Skin of body (tissue), 1 donor: ENCODE measurements at regions not wholly inside any gene's neighbourhood (a gene's known extent, or its start where the extent isn't known, plus 50 kb on each side); places are given as distances from the start of the nearest gene placed in this dataset.
"Not testable (repeated sequence)": the region's sequence is repeated elsewhere in the genome, so short reads cannot be mapped to it uniquely, and the experiment has no call there.

ENCODE experiments used
- DNase-seq: peaks from one replicate; lab custom pipeline; 2025; lab: John Stamatoyannopoulos, UW

GRCh38 chr2:4039896-4040295, 336.5 kb downstream of the DCDC2C start:
- DNase-seq = no peak

GRCh38 chr2:4047961-4048891, 344.9 kb downstream of the DCDC2C start:
- no peak for DNase-seq

DNA sequence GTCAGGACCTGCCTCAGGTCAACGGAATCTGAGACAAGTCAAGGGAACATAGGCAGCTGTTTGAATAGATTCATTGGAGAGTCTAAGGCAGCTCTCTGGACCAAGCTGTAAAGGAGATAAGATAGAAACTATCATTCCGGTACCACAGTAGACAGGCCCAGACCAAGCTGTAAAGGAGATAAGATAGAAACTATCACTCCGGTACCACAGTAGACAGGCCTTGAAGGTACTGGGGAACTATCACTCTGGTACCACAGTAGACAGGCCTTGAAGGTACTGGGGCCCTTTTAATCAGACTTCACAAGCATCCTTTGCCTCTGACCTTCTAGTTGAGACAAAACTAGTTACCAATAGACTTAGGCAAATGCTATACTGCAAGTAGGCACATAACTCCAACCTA, 346.1 kb downstream of the DCDC2C start:
- DNase-seq = no peak

DNA sequence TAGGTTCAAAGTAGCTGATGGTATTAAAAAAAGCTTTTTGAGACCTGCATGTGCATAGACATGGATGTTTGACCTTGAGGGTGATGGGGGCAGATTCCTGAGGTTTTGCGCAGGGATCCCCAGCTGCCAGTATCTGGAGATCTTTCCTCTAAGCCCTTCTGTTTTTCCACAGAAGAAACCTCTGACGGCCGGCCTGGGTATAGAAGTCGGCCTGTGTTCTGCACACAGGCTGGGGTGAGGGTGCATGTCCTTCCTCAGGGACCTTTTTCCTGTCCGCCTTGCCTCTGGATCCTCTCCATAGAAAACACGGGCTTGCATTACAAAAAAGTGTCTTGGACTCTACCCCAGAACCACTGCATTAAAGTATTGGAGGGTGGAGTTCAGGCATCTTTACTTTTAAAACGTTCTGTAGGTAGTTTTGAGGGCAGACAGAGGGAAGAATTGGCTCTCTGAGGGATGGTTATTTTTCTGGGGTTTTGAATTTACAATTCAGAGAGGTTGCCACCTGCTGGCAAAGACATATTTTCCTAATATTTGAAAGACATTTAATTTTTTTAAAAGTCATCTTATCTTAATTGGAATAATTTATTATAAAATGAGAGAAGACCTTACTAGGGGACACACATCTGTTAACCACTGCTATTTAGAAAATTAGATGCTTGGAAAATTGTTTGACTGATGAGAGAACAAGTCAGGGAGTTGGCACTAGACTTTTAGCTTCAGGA, 350.6 kb downstream of the DCDC2C start:
- no peak for DNase-seq

DNA sequence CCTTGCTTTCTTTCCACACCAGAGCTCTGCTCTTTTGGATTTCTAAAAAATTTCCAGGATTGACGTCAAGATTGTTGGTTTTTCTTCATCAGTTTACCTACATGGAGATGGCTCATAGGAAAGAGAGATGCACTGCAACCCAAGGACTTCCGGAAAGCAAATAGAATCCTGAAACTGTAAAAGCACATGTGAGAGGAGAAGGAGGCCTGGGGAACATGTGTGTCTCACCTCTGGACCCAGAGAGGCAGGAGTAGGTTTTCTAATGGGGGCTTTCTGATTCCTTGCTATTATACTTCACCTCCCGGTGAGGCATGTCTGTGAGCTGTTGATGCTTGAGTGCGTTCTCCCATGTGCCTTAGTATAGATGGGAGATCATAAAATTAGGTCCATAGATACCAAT, 362.8 kb downstream of the DCDC2C start:
- DNase-seq = no peak

- no peak for DNase-seq
These were observed 369.7 kb downstream of the DCDC2C start for GRCh38 chr2:4073026-4073569.

- DNase-seq = no peak
These were observed 373.6 kb downstream of the DCDC2C start for GRCh38 chr2:4077017-4077416.

GRCh38 chr2:4085186-4085585, 381.8 kb downstream of the DCDC2C start:
- no peak for DNase-seq

DNA sequence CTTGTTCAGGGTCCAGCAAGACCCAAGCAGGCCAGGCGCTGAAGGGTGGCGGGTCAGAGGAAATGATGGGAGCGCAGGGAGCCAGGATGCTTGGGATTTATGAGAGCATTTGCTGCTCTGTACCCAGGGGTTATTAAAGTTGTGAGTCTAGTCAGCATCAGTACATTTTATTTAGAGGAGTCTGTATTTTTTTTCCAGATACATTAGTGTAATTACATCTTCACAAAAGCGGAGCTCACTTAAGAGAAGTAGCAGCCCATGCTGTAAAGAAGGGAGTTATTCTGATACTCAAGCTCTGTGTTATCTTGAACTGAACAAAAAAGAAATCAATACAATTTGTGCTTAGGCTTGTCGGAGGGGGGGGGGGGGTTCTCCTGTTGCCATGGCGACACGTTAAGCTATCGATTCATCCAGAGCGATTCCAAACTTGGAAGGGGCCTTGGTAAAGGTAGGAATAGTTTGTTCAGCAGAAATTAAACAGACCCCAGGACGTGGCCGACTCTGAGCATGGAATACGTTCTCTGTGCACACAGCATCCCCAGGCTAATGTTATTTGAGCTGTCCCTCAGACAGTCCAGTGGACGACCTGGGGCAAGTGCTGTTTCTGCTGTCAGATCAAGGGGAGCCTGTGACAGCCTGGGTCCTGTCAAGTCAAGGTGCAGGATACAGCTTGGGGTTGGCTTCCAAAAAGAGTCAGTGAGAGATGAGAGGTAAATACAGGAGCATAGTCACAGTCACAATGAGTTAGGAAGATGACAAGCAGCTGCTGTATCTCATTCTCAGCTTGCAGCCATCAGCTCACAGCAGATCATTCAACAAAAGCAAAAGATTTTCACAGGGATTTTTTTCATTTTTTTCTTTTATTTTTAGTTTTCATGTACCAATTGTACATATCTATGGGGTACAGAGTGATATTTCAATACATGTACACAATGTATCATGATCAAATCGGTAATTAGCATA, 387.6 kb downstream of the DCDC2C start:
- no peak for DNase-seq

DNA sequence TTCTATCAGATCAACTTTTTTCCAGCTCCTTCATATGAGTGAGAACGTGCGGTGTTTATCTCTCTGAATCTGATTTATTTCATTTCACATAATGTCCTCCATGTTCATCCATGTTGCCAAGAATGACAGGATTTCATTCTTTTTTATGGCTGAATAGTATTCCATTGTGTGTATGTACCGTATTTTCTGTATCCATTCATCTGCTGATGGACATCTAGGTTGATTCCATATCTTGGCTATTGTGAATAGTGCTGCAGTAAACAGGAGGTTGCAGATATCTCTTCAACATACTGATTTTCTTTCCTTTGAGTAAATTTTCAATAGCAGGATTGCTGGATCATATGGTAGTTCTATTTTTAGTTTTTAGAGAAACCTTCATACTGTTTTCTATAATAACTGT, 388.5 kb downstream of the DCDC2C start:
- DNase-seq = no peak

DNA sequence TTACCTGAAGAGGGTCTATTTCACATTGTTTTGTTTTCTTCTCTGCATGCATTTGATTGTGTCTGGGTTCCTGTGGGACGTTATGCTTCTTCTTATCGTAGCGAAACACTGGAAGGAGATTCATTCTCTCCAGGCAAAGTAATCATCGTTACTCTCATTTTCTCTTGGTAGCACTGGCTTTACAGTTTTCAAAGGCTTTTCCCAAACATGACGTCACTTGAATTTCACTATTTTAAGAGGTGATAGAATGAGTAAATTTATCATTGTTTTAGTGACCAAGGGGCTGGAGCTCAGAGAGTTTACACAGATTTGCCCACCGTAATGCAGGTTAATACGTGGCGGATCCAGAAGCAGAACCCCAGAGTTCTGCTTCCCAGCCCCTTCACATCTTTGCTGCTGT, 391.4 kb downstream of the DCDC2C start:
- DNase-seq = no peak

DNA sequence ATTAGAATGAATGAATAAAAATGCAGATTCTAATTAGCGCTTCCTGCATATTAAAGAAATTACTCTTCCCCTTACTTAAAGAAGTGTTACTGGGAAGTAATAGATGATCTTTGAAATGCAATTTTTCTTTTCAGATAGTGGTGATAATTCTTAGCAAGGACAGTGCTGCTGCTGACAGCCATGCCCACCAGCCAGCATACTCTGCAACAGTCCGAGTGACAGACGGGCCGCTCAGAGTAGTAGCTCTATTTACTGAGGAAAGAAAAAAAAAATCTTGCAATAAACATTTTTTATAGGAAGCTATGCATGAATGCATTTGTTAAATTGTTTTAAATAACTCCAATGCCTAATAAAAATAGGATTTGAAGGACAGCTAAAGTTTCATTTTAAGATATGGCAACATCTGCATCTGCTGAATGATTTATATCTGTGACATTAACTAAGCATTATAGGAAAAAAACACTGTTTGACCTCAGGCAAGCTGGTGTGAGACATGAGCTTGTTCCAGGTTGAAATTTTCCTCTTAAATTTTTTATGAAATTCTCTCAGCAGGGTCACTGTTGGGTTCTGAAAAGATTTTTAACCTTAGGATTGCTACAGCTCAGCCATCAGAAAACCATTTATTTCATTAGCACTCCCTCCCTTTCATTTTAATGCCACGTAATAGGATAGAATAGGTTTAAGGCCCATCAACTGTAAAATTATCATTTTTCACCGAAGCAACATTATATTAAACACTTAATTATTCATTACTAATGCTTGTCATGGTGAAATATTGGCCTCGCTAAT, 393.8 kb downstream of the DCDC2C start:
- no peak for DNase-seq

DNA sequence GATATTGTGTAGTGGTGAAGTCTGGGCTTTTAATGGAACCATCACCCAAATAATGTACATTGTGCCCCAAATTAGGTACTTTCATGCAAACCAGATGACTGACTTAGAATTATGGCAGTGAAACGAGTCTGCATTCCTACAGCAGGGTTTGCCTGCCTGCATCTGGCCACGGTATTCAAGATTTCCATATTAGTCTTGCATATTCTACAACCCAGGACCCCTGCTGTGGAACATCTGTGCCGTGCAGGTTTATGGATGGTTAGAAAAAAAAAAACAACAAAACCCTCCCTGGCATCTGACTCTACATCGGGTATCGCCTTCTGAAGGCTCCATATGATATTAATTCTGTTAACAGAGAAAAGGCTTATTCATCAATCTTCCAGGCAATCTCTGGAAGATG, 394.8 kb downstream of the DCDC2C start:
- DNase-seq = no peak

DNA sequence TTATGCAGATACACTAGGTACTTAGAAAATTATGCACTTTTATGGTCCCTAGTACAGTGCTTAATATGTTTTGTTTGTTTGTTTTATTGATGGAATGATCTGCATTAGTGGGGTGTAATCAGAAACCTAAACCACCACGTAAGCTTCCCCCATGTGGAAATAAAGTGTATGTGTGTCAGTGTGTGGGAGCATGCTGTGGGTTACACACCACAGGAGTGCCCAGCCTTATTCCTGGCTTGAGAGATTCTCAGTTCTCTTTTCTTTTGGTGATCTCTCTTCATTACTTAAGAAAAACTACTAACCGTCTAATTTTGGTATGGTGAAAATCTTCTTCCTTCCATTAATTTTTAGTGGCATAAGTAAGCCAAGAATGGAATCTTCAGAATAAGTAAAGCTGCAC, 398.6 kb downstream of the DCDC2C start:
- DNase-seq = no peak

DNA sequence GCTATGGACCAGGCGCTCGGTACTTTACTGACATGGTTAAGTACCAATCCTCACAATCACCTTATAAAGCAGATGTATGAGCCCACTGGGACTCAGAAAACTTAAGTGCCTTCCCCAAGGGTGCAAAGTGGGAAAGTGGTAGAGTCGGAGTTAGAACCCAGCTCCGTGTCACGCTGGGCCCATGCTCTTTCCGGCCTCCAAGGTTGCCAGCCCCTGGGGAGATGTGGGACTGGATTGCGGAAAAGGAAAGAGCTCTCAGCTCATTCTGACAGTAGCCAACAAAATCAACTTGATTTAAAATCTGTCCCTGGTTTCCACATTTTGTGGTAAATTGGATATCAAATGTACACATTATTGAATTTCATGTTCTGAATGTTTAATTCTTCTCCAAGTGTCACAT, 403.8 kb downstream of the DCDC2C start:
- no peak for DNase-seq

DNA sequence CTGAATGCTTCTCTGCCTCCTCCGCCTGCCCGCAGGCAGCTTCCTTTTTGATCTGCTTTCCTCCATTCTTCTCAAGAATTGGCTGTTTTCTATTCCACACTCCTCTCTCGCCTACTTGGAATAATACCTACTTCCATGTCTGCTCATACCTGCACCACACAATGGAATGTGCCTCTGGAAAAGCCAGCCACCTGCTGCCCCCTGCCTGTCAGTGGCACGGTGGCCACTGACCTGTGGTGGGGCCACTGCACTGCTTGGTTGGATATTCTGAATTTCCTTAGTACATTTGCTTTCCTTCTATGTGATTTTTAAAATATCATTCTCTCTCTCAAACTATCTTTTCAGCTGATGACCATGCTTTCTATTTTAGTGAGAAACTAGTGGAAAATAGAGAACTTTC, 406.9 kb downstream of the DCDC2C start:
- no peak for DNase-seq

DNA sequence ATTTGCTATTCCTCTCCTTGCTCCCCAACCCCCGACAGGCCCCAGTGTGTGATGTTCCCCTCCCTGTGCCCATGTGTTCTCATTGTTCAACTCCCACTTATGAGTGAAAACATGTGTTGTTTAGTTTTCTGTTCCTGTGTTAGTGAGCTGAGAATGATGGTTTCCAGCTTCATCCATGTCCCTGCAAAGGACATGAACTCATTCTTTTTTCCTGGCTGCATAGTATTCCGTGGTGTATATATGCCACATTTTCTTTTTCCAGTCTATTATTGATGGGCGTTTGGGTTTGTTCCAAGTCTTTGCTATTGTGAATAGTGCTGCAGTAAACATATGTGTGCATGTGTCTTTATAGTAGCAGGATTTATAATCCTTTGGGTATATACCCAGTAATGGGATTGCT, 412.1 kb downstream of the DCDC2C start:
- not testable (repeated sequence) for DNase-seq

- DNase-seq = no peak
These were observed 419.4 kb downstream of the DCDC2C start for GRCh38 chr2:4122726-4123125.

- DNase-seq = no peak
These were observed 427.3 kb downstream of the DCDC2C start for GRCh38 chr2:4130651-4131050.
